Stomach smooth muscle (tissue), 2 donors: ENCODE measurements at regions not wholly inside any gene's neighbourhood (a gene's known extent, or its start where the extent isn't known, plus 50 kb on each side); places are given as distances from the start of the nearest gene placed in this dataset.

Experiments
- H3K27ac ChIP-seq: one replicate; pipeline ENCODE4 v1.7.0; 2013; ENCODE audit warnings: mild to moderate bottlenecking, low read length, inconsistent platforms
- H3K27me3 ChIP-seq, 2 donors: one replicate each; pipeline ENCODE4 v1.7.0; 2013; ENCODE audit warnings: low read length in 2 of 2; ENCODE audit not compliant: insufficient read depth in 2 of 2, control insufficient read depth in 1 of 2
- H3K36me3 ChIP-seq, 2 donors: one replicate each; pipeline ENCODE4 v1.7.0; 2013; ENCODE audit warnings: low read length in 2 of 2; ENCODE audit not compliant: control insufficient read depth in 2 of 2, insufficient read depth in 2 of 2
- H3K4me1 ChIP-seq: one replicate; pipeline ENCODE4 v1.7.0; 2013; ENCODE audit warnings: low read length; ENCODE audit not compliant: control insufficient read depth, insufficient read depth
- H3K4me3 ChIP-seq, 2 donors: one replicate each; pipeline ENCODE4 v1.7.0; 2013; ENCODE audit warnings: low read length in 2 of 2
- H3K9ac ChIP-seq, 2 donors: one replicate each; pipeline ENCODE4 v1.7.0; 2013; ENCODE audit warnings: low read length in 2 of 2, mild to moderate bottlenecking in 1 of 2
- H3K9me3 ChIP-seq, 2 donors: one replicate each; pipeline ENCODE4 v1.7.0; 2013; ENCODE audit warnings: low read length in 2 of 2; ENCODE audit not compliant: control insufficient read depth in 2 of 2
- donor health status: healthy.
- donor health status: Pancreatic carcinoma.

- Histone ChIP-seq H3K27me3 (no peaks in the 10 kb centered on the region), H3K36me3 (no peaks in the 10 kb centered on the region), H3K4me3 (no peak overlapping the region), H3K27ac (no peak overlapping the region), H3K4me1 (no peaks in the 10 kb centered on the region), H3K9ac (no peak overlapping the region), H3K9me3 (peaks cover 6 to 13% of the 10 kb centered on the region in 2 donors)
These were observed 534.0 kb downstream of the ARAP2 start for GRCh38 chr4:35710343-35710742.

- no peak overlapping the region for H3K9ac ChIP-seq
- H3K4me3 ChIP-seq: no peak overlapping the region
- no peaks in the 10 kb centered on the region for H3K27me3 ChIP-seq
- no peaks in the 10 kb centered on the region for H3K36me3 ChIP-seq
- H3K27ac ChIP-seq: no peak overlapping the region
- H3K9me3 ChIP-seq: peaks cover 6 to 13% of the 10 kb centered on the region in 2 donors
- H3K4me1 ChIP-seq: no peaks in the 10 kb centered on the region
These were observed 533.2 kb downstream of the ARAP2 start for GRCh38 chr4:35711127-35711526.

GRCh38 chr4:35723973-35724372 lies 520.3 kb downstream of the ARAP2 start:
- Histone ChIP-seq H3K4me3 (no peak overlapping the region), H3K27me3 (no peaks in the 10 kb centered on the region), H3K9ac (no peak overlapping the region), H3K36me3 (no peaks in the 10 kb centered on the region), H3K9me3 (no peaks in the 10 kb centered on the region), H3K27ac (no peak overlapping the region), H3K4me1 (no peaks in the 10 kb centered on the region)

- no peak overlapping the region for H3K9ac ChIP-seq
- H3K36me3 ChIP-seq: no peaks in the 10 kb centered on the region
- no peak overlapping the region for H3K4me3 ChIP-seq
- H3K27ac ChIP-seq: no peak overlapping the region
- H3K9me3 ChIP-seq: no peaks in the 10 kb centered on the region
- no peaks in the 10 kb centered on the region for H3K4me1 ChIP-seq
- H3K27me3 ChIP-seq: no peaks in the 10 kb centered on the region
These were observed 519.2 kb downstream of the ARAP2 start for GRCh38 chr4:35725131-35725530.

- Histone ChIP-seq H3K4me1 (no peaks in the 10 kb centered on the region), H3K9me3 (peaks cover 0 to 3% of the 10 kb centered on the region in 2 donors), H3K9ac (no peak overlapping the region), H3K36me3 (no peaks in the 10 kb centered on the region), H3K4me3 (no peak overlapping the region), H3K27ac (no peak overlapping the region), H3K27me3 (no peaks in the 10 kb centered on the region)
These were observed 513.9 kb downstream of the ARAP2 start for GRCh38 chr4:35730414-35730813.

GRCh38 chr4:35734381-35735098 lies 509.8 kb downstream of the ARAP2 start:
- Histone ChIP-seq H3K4me1 (no peaks in the 10 kb centered on the region), H3K9me3 (peaks cover 0 to 3% of the 10 kb centered on the region in 2 donors), H3K4me3 (no peak overlapping the region), H3K27ac (no peak overlapping the region), H3K36me3 (no peaks in the 10 kb centered on the region), H3K27me3 (no peaks in the 10 kb centered on the region), H3K9ac (no peak overlapping the region)

- Histone ChIP-seq H3K9me3 (peaks cover 0 to 3% of the 10 kb centered on the region in 2 donors), H3K4me1 (no peaks in the 10 kb centered on the region), H3K27ac (no peak overlapping the region), H3K4me3 (no peak overlapping the region), H3K9ac (no peak overlapping the region), H3K36me3 (no peaks in the 10 kb centered on the region), H3K27me3 (no peaks in the 10 kb centered on the region)
These were observed 505.0 kb downstream of the ARAP2 start for GRCh38 chr4:35739308-35739707.

- Histone ChIP-seq H3K36me3 (no peaks in the 10 kb centered on the region), H3K9ac (no peak overlapping the region), H3K27ac (no peak overlapping the region), H3K4me3 (no peak overlapping the region), H3K27me3 (no peaks in the 10 kb centered on the region), H3K4me1 (no peaks in the 10 kb centered on the region), H3K9me3 (no peaks in the 10 kb centered on the region)
These were observed 490.3 kb downstream of the ARAP2 start for GRCh38 chr4:35754047-35754446.

- no peak overlapping the region for H3K27ac ChIP-seq
- H3K4me1 ChIP-seq: no peaks in the 10 kb centered on the region
- H3K36me3 ChIP-seq: no peaks in the 10 kb centered on the region
- no peaks in the 10 kb centered on the region for H3K27me3 ChIP-seq
- H3K9ac ChIP-seq: no peak overlapping the region
- no peaks in the 10 kb centered on the region for H3K9me3 ChIP-seq
- H3K4me3 ChIP-seq: no peak overlapping the region
These were observed 486.5 kb downstream of the ARAP2 start for GRCh38 chr4:35757836-35758235.

- H3K4me1 ChIP-seq: no peaks in the 10 kb centered on the region
- no peak overlapping the region for H3K4me3 ChIP-seq
- no peaks in the 10 kb centered on the region for H3K36me3 ChIP-seq
- no peaks in the 10 kb centered on the region for H3K27me3 ChIP-seq
- H3K27ac ChIP-seq: no peak overlapping the region
- H3K9me3 ChIP-seq: no peaks in the 10 kb centered on the region
- H3K9ac ChIP-seq: no peak overlapping the region
These were observed 483.5 kb downstream of the ARAP2 start for GRCh38 chr4:35760807-35761206.

- Histone ChIP-seq H3K4me1 (no peaks in the 10 kb centered on the region), H3K9ac (no peak overlapping the region), H3K27ac (no peak overlapping the region), H3K36me3 (no peaks in the 10 kb centered on the region), H3K27me3 (no peaks in the 10 kb centered on the region), H3K9me3 (no peaks in the 10 kb centered on the region), H3K4me3 (no peak overlapping the region)
These were observed 472.7 kb downstream of the ARAP2 start for GRCh38 chr4:35771571-35771970.
